ENCODE measurements at regions not wholly inside any gene's neighbourhood (a gene's known extent, or its start where the extent isn't known, plus 50 kb on each side); places are given as distances from the start of the nearest gene placed in this dataset.
"Not testable (repeated sequence)": the region's sequence is repeated elsewhere in the genome, so short reads cannot be mapped to it uniquely, and the experiment has no call there.

DNA sequence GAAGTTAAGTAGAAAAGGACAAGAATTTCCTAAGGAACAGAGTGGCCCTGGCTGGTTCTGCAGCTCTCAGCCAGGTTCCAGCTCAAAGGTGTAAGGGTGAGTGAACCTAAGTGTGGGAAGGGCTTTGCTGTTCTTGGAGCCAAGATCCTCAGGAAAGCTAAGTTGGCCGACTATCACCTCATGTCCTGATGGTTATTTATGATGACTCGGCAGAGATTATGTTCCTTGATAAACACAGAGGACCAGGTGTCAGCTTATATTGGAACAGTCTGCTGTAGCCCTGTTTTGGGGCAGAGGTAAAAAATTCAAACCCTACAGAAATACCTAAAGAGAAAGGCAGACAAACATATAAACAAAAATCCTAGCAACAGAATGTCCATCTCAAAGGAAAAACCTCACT is 128.5 kb downstream of the TBX3 start:
- H3K4me3 Mint-ChIP-seq, result no peak overlapping the region
- H3K9me3 Mint-ChIP-seq, result no peaks in the 10 kb centered on the region
- peaks cover 2 to 3% (median 2%) of the 10 kb centered on the region in 3 donors for H3K27me3 Mint-ChIP-seq (ENCODE audit: low read depth in 3 of 3)
- no peak overlapping the region for H3K27ac Mint-ChIP-seq
- no peak for DNase-seq
- H3K36me3 Mint-ChIP-seq, result no peaks in the 10 kb centered on the region
- H3K4me1 Mint-ChIP-seq, result no peaks in the 10 kb centered on the region

DNA sequence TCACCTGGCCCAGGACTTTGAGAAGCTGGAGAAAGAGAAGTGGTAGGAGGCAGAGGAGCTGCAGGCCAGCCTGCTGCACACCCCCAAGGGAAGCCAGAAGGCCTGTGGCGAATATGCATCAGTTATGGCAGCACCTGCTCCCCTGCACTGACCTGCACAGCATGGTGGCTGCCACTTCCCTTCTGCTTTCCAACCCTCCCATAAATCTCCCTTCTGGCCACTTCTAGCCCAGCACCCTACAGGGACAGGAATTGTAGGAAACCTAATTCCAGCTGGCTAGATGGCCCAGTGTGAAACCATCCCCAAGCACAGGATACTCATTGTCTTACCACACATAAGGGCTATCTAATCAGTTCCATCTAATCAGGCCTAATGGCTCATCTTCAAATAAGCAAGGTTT is 136.3 kb downstream of the TBX3 start:
- DNase-seq, result no peak
- peaks cover 0 to 2% (median 0%) of the 10 kb centered on the region in 6 donors for H3K9me3 Mint-ChIP-seq

GRCh38 chr12:114530417-114530816 is 124.5 kb upstream of the TBX5 start:
- H3K9me3 Mint-ChIP-seq, result peaks cover 0 to 4% (median 0%) of the 10 kb centered on the region in 6 donors
- H3K27ac Mint-ChIP-seq, result no peak overlapping the region
- no peak overlapping the region for H3K4me3 Mint-ChIP-seq
- no peaks in the 10 kb centered on the region for H3K36me3 Mint-ChIP-seq
- DNase-seq, result no peak
- H3K27me3 Mint-ChIP-seq (ENCODE audit: low read depth in 3 of 3), result peaks cover 0 to 6% (median 1%) of the 10 kb centered on the region in 3 donors
- H3K4me1 Mint-ChIP-seq, result no peaks in the 10 kb centered on the region

More for the DNA sequence above, 136.3 kb downstream of the TBX3 start:
- Mint-ChIP-seq H3K4me3 (no peak overlapping the region), H3K27ac (no peak overlapping the region), H3K36me3 (no peaks in the 10 kb centered on the region), H3K27me3 (ENCODE audit: low read depth in 3 of 3) (peaks cover 2 to 3% (median 3%) of the 10 kb centered on the region in 3 donors), H3K4me1 (no peaks in the 10 kb centered on the region)

- Mint-ChIP-seq H3K4me3 (no peak overlapping the region), H3K27ac (no peak overlapping the region), H3K9me3 (peaks cover 0 to 4% (median 0%) of the 10 kb centered on the region in 6 donors), H3K27me3 (ENCODE audit: low read depth in 3 of 3) (peaks cover 0 to 6% (median 1%) of the 10 kb centered on the region in 3 donors), H3K4me1 (no peaks in the 10 kb centered on the region), H3K36me3 (no peaks in the 10 kb centered on the region)
- DNase-seq, result no peak
Measured at GRCh38 chr12:114529966-114530365, 124.0 kb upstream of the TBX5 start.

DNA sequence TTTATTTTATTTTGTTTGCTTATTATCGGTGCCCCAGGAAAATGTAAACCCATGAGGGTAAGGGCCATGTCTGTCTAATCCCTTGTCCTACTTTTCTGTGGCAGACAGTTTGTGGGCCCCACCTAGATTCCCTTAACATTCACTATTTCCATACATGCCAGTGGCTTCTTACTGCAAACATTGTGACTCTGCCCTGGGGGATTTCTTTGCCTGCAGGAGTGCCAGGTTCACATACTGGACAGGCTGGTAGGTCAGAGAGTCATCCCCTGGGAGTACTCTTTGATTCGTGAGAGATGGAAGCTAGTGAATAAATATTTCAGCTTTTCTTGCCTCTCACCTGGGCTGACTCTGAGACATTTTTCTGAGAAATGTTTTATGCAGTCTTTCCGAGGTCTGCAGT is 122.8 kb upstream of the TBX5 start:
- Mint-ChIP-seq H3K4me1 (no peaks in the 10 kb centered on the region), H3K27ac (no peak overlapping the region), H3K4me3 (no peak overlapping the region), H3K9me3 (peaks cover 0 to 6% (median 0%) of the 10 kb centered on the region in 6 donors), H3K27me3 (ENCODE audit: low read depth in 3 of 3) (peaks cover 0 to 6% (median 1%) of the 10 kb centered on the region in 3 donors), H3K36me3 (no peaks in the 10 kb centered on the region)
- no peak for DNase-seq

- not testable (repeated sequence) for DNase-seq, H3K36me3 Mint-ChIP-seq, H3K4me3 Mint-ChIP-seq
Measured at GRCh38 chr12:114521160-114521559, 115.2 kb upstream of the TBX5 start.

GRCh38 chr12:114512351-114512750 is 106.4 kb upstream of the TBX5 start:
- H3K27me3 Mint-ChIP-seq (ENCODE audit: low read depth in 3 of 3), result peaks cover 0 to 2% (median 0%) of the 10 kb centered on the region in 3 donors
- H3K4me3 Mint-ChIP-seq, result no peak overlapping the region
- H3K27ac Mint-ChIP-seq, result no peak overlapping the region
- DNase-seq, result no peak
- H3K4me1 Mint-ChIP-seq, result no peaks in the 10 kb centered on the region
- no peaks in the 10 kb centered on the region for H3K9me3 Mint-ChIP-seq
- H3K36me3 Mint-ChIP-seq, result no peaks in the 10 kb centered on the region

More at GRCh38 chr12:114521160-114521559, 115.2 kb upstream of the TBX5 start:
- H3K27me3 Mint-ChIP-seq (ENCODE audit: low read depth in 3 of 3); H3K27ac Mint-ChIP-seq; H3K9me3 Mint-ChIP-seq; H3K4me1 Mint-ChIP-seq: not testable (repeated sequence)

GRCh38 chr12:114508529-114509129 is 102.7 kb upstream of the TBX5 start:
- DNase-seq, result peak; percentile 10 to 32 (median 19)
- H3K27me3 Mint-ChIP-seq (ENCODE audit: low read depth in 3 of 3), result peaks cover 0 to 5% (median 2%) of the 10 kb centered on the region in 3 donors
- no peaks in the 10 kb centered on the region for H3K4me1 Mint-ChIP-seq

GRCh38 chr12:114506651-114507050 is 100.7 kb upstream of the TBX5 start:
- Mint-ChIP-seq H3K4me1 (no peaks in the 10 kb centered on the region), H3K36me3 (no peaks in the 10 kb centered on the region), H3K27me3 (ENCODE audit: low read depth in 3 of 3) (peaks cover 2 to 5% (median 3%) of the 10 kb centered on the region in 3 donors), H3K4me3 (no peak overlapping the region), H3K9me3 (no peaks in the 10 kb centered on the region), H3K27ac (no peak overlapping the region)
- DNase-seq, result no peak

More at GRCh38 chr12:114508529-114509129, 102.7 kb upstream of the TBX5 start:
- H3K9me3 Mint-ChIP-seq, result no peaks in the 10 kb centered on the region
- no peaks in the 10 kb centered on the region for H3K36me3 Mint-ChIP-seq
- no peak overlapping the region for H3K27ac Mint-ChIP-seq
- H3K4me3 Mint-ChIP-seq, result no peak overlapping the region

DNA sequence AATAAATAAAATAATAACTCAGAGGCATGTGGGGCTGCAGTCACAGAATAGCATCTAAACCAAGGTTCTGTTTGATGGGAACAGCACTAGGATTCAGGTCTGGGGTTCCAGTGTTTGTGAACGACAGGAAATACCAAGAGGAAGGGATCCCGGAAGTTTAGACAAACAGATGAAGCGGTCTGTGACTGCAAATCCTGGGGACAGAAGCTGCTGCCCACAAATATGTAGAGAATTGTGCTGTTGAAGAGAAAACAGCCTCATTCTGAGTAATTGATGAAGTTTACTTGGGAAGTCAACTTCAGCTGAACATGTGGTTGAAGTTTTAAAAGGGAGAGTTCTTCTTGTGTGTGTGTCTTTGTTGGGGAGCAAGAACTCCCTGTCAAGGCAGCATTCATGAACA is 98.4 kb upstream of the TBX5 start:
- H3K36me3 Mint-ChIP-seq, result no peaks in the 10 kb centered on the region
- no peaks in the 10 kb centered on the region for H3K4me1 Mint-ChIP-seq
- H3K27ac Mint-ChIP-seq, result no peak overlapping the region
- DNase-seq, result no peak
- H3K27me3 Mint-ChIP-seq (ENCODE audit: low read depth in 3 of 3), result peaks cover 2 to 7% (median 4%) of the 10 kb centered on the region in 3 donors
- no peaks in the 10 kb centered on the region for H3K9me3 Mint-ChIP-seq
- no peak overlapping the region for H3K4me3 Mint-ChIP-seq

DNA sequence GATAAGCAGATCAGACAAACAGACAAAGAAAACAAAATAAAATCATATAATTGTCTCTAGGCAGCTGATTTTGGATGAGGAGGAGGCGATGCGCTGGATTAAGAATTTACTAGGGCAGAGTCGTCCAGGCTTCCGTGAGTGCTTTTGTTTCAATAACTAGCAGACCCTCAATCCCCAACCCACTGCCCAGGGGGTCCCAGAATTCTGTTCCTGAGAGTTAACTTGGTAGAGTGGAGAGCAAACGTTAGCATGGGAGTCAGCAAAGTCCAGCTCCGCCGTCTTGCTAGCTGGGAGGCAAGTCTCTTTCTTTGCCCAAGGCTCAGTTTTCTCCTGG is 95.5 kb upstream of the TBX5 start:
- Mint-ChIP-seq H3K4me1 (no peaks in the 10 kb centered on the region), H3K36me3 (no peaks in the 10 kb centered on the region), H3K9me3 (no peaks in the 10 kb centered on the region), H3K4me3 (no peak overlapping the region), H3K27ac (no peak overlapping the region), H3K27me3 (ENCODE audit: low read depth in 3 of 3) (peaks cover 0 to 14% (median 7%) of the 10 kb centered on the region in 3 donors)
- DNase-seq, result no peak

DNA sequence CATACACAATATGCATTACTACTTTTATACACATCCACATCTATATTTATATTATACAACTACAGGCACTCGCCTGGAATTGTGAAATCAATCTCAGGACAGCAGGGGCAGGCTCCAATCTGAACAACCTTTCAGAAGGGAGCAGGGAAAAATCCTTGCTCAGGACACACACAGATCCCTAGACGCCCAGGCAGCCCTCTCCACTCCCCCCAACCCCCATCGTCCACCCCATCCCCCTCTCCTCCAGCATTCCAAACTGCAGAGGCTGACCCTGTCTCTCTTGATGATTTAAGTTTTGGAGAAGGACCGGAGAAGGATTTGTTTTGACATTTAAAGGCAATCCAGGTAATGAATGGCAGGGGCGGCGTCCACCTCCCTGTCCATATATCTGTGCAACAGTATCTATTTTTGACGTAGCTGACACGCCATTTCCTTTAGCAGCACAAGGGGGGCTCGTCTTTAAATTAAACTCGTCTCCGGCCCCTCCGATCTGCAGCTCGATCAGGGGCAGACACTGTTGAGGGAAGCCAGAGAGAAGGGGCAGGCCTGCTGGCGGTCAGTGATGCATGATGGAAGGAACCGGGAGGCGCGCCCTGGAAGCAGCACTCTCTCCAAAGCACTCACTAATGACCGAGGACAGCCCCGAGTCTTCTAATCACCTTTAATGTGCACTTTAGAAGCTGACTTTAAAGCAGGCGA is 95.0 kb upstream of the TBX5 start:
- DNase-seq, result no peak
- Mint-ChIP-seq H3K4me3 (no peak overlapping the region), H3K9me3 (no peaks in the 10 kb centered on the region), H3K36me3 (no peaks in the 10 kb centered on the region), H3K27ac (no peak overlapping the region), H3K4me1 (no peaks in the 10 kb centered on the region), H3K27me3 (ENCODE audit: low read depth in 3 of 3) (peaks cover 0 to 14% (median 6%) of the 10 kb centered on the region in 3 donors)

- Mint-ChIP-seq H3K4me1 (no peaks in the 10 kb centered on the region), H3K27me3 (ENCODE audit: low read depth in 3 of 3) (peaks cover 0 to 14% (median 5%) of the 10 kb centered on the region in 3 donors), H3K9me3 (no peaks in the 10 kb centered on the region), H3K36me3 (no peaks in the 10 kb centered on the region), H3K4me3 (no peak overlapping the region), H3K27ac (no peak overlapping the region)
- no peak for DNase-seq
Measured at GRCh38 chr12:114500131-114500530, 94.2 kb upstream of the TBX5 start.

GRCh38 chr12:114499338-114499737 is 93.4 kb upstream of the TBX5 start:
- Mint-ChIP-seq H3K4me1 (no peaks in the 10 kb centered on the region), H3K27ac (no peak overlapping the region), H3K4me3 (no peak overlapping the region), H3K36me3 (no peaks in the 10 kb centered on the region), H3K27me3 (ENCODE audit: low read depth in 3 of 3) (peaks cover 0 to 14% (median 4%) of the 10 kb centered on the region in 3 donors), H3K9me3 (peaks cover 0 to 1% (median 0%) of the 10 kb centered on the region in 6 donors)
- DNase-seq, result no peak

All from immature natural killer cell (primary cell).